Activated naive CD4-positive, alpha-beta T cell treated with anti-CD3 and anti-CD28 coated beads, Interleukin-2, amount 10 ng/mL, durations not matched to agents 7 days and 5 days (primary cell): ENCODE measurements at regions not wholly inside any gene's neighbourhood (a gene's known extent, or its start where the extent isn't known, plus 50 kb on each side); places are given as distances from the start of the nearest gene placed in this dataset.

Source experiments
- CTCF ChIA-PET: fragments of 350-600 bp; sonication (Branson Sonifier 250); formaldehyde crosslinking; loops from one replicate; lab custom pipeline; 2021; ENCODE audit warnings: antibody characterized with exemption; lab: Charles Lee
- DNase-seq: peaks from one replicate; pipeline ENCODE4 v3.0.0-alpha.2; 2020
- H3K27ac Mint-ChIP-seq: one replicate; pipeline ENCODE4 v1.8.0; 2021; ENCODE audit warnings: mild to moderate bottlenecking, moderate library complexity, mixed read lengths
- H3K27me3 Mint-ChIP-seq: one replicate; pipeline ENCODE4 v1.8.0; 2021; ENCODE audit warnings: mild to moderate bottlenecking, mixed read lengths
- H3K36me3 Mint-ChIP-seq: one replicate; pipeline ENCODE4 v1.8.0; 2021; ENCODE audit warnings: mixed read lengths
- H3K4me1 Mint-ChIP-seq: one replicate; pipeline ENCODE4 v1.8.0; 2021; ENCODE audit warnings: mixed read lengths
- H3K4me3 Mint-ChIP-seq: one replicate; pipeline ENCODE4 v1.8.0; 2021; ENCODE audit warnings: mild to moderate bottlenecking, moderate library complexity, mixed read lengths
- H3K9me3 Mint-ChIP-seq: one replicate; pipeline ENCODE4 v1.8.0; 2021; ENCODE audit warnings: mixed read lengths

- no peak for DNase-seq
- Mint-ChIP-seq H3K9me3 (no peaks in the 10 kb centered on the region), H3K27ac (no peak overlapping the region), H3K4me1 (no peaks in the 10 kb centered on the region), H3K36me3 (no peaks in the 10 kb centered on the region), H3K4me3 (no peak overlapping the region), H3K27me3 (no peaks in the 10 kb centered on the region)
- CTCF ChIA-PET, result no interaction called here
Measured at GRCh38 chr11:122167100-122167499, 51.1 kb upstream of the BLID start.

GRCh38 chr11:122165607-122166371 lies 49.8 kb upstream of the BLID start:
- CTCF ChIA-PET, result interaction anchor here (0.9 kb wide), 1 partner anchor 50 kb away, joined by 3 read pairs; no protein-coding TSS in a partner anchor
- H3K27me3 Mint-ChIP-seq, result no peaks in the 10 kb centered on the region
- H3K36me3 Mint-ChIP-seq, result no peaks in the 10 kb centered on the region
- H3K4me3 Mint-ChIP-seq, result no peak overlapping the region
- no peak overlapping the region for H3K27ac Mint-ChIP-seq
- H3K9me3 Mint-ChIP-seq, result no peaks in the 10 kb centered on the region
- no peak for DNase-seq
- H3K4me1 Mint-ChIP-seq, result no peaks in the 10 kb centered on the region
